Gastroesophageal sphincter (tissue), 3 donors: ENCODE measurements at regions not wholly inside any gene's neighbourhood (a gene's known extent, or its start where the extent isn't known, plus 50 kb on each side); places are given as distances from the start of the nearest gene placed in this dataset.

Source experiments
- EP300 ChIP-seq: sonication (generic); formaldehyde crosslinking; IDR thresholded peaks from one replicate; pipeline ENCODE4 v1.6.1; 2017; ENCODE audit warnings: antibody characterized with exemption, mild to moderate bottlenecking
- POLR2A ChIP-seq, 2 donors: fragments of 450-650 bp; IDR thresholded peaks; one replicate each; pipeline ENCODE4 v1.6.1; 2017; ENCODE audit warnings: antibody characterized with exemption in 2 of 2, mild to moderate bottlenecking in 2 of 2, moderate library complexity in 1 of 2
- POLR2AphosphoS5 ChIP-seq: sonication (generic); formaldehyde crosslinking; IDR thresholded peaks from one replicate; pipeline ENCODE4 v1.6.1; 2017; ENCODE audit warnings: antibody characterized with exemption
- TF ChIP-seq, protein P1 (sequence below), 4 experiments: fragments of 200-600 bp in 2 of 4; fragments of 450-650 bp in 2 of 4; sonication (generic) in 1 of 4; IDR thresholded peaks; one replicate each; pipeline ENCODE4 v1.5.1; 2017 to 2019; ENCODE audit warnings: antibody characterized with exemption in 4 of 4, mild to moderate bottlenecking in 2 of 4, moderate library complexity in 2 of 4

DNA sequence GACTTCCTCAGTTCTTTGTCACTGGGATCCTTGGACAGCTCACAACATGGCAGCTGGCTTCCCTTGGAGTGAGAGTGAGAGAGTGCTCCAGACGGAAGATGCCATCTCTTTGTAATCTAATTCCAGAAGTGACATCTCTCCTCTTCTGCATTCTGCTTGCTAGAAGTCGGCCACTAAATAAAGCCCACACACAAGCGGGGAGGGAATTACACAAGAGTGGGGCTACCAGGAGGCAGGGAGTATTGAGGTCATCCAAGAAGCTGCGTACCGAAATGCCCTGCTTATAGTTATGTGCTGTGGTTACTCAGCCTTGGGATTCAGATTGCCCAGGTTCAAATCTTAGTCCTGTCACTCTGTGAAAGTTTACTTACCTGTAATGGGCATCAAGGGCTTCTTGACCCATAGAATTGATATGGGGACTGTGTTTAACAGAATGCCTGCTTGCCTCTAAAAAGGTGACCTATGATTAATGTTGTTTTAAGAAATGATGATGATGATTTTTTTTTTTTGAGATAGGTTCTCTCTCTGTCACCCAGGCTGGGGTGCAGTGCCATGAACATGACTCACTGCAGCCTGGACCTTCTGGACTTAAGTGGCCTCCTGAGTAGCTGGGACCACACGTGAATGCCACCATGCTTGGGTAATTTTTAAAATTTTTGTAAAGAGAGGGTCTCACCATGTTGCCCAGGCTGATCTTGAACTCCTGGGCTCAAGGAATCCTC is 120.9 kb upstream of the HS3ST2 start:
- TF ChIP-seq, protein P1, sequence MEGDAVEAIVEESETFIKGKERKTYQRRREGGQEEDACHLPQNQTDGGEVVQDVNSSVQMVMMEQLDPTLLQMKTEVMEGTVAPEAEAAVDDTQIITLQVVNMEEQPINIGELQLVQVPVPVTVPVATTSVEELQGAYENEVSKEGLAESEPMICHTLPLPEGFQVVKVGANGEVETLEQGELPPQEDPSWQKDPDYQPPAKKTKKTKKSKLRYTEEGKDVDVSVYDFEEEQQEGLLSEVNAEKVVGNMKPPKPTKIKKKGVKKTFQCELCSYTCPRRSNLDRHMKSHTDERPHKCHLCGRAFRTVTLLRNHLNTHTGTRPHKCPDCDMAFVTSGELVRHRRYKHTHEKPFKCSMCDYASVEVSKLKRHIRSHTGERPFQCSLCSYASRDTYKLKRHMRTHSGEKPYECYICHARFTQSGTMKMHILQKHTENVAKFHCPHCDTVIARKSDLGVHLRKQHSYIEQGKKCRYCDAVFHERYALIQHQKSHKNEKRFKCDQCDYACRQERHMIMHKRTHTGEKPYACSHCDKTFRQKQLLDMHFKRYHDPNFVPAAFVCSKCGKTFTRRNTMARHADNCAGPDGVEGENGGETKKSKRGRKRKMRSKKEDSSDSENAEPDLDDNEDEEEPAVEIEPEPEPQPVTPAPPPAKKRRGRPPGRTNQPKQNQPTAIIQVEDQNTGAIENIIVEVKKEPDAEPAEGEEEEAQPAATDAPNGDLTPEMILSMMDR (IDR thresholded peaks at IDR 0.05) = no peak
- TF ChIP-seq POLR2A (IDR thresholded peaks at IDR 0.05) (no peak), POLR2AphosphoS5 (no peak), EP300 (no peak)
